Smooth muscle cell (in vitro differentiated cells): ENCODE measurements at regions not wholly inside any gene's neighbourhood (a gene's known extent, or its start where the extent isn't known, plus 50 kb on each side); places are given as distances from the start of the nearest gene placed in this dataset.

Experiments used
- DNase-seq: peaks from one replicate; lab custom pipeline; 2025; ENCODE audit not compliant: unreplicated experiment; lab: John Stamatoyannopoulos, UW
- H2AFZ ChIP-seq: fragments of 200-600 bp; sonication (generic); 2 replicates; pipeline ENCODE4 v1.6.0; 2016; ENCODE audit warnings: antibody characterized with exemption, low read depth, mild to moderate bottlenecking
- H3F3A ChIP-seq: fragments of 200-600 bp; sonication (generic); 2 replicates; pipeline ENCODE4 v1.6.0; 2017; ENCODE audit warnings: antibody characterized with exemption, low read depth
- H3K27ac ChIP-seq: fragments of 200-600 bp; sonication (generic); 2 replicates; pipeline ENCODE4 v1.5.1; 2016; ENCODE audit warnings: low read depth, mild to moderate bottlenecking
- H3K27me3 ChIP-seq: fragments of 200-600 bp; sonication (generic); 2 replicates; pipeline ENCODE4 v1.6.1; 2016; ENCODE audit warnings: low read depth, mild to moderate bottlenecking
- H3K36me3 ChIP-seq: fragments of 200-600 bp; sonication (generic); 2 replicates; pipeline ENCODE4 v1.5.1; 2016; ENCODE audit warnings: low read depth
- H3K4me1 ChIP-seq: fragments of 200-600 bp; sonication (generic); 2 replicates; pipeline ENCODE4 v1.5.1; 2016; ENCODE audit warnings: low read depth
- H3K4me2 ChIP-seq: fragments of 200-600 bp; sonication (generic); 2 replicates; pipeline ENCODE4 v1.6.0; 2016; ENCODE audit warnings: mild to moderate bottlenecking
- H3K4me3 ChIP-seq: fragments of 200-600 bp; sonication (generic); 2 replicates; pipeline ENCODE4 v1.5.1; 2016; ENCODE audit warnings: mild to moderate bottlenecking
- H3K79me2 ChIP-seq: fragments of 200-600 bp; sonication (generic); 2 replicates; pipeline ENCODE4 v1.6.0; 2016; ENCODE audit warnings: low read depth, mild to moderate bottlenecking
- H3K9ac ChIP-seq: fragments of 200-600 bp; sonication (generic); 2 replicates; pipeline ENCODE4 v1.6.0; 2016; ENCODE audit warnings: low read depth
- H3K9me3 ChIP-seq: fragments of 200-600 bp; sonication (generic); replicated peaks from 2 replicates; pipeline ENCODE4 v1.5.1; 2016; ENCODE audit warnings: low read depth
- H4K20me1 ChIP-seq: fragments of 200-600 bp; sonication (generic); 2 replicates; pipeline ENCODE4 v1.6.0; 2016; ENCODE audit warnings: low read depth
- WGBS: methylation state at CpG from one replicate; pipeline ENCODE4 v1.1.7; 2016; ENCODE audit warnings: low lambda C conversion rate; 5-methylcytosine and 5-hydroxymethylcytosine counted together
- TF ChIP-seq, protein P1 (sequence below): fragments of 200-600 bp; sonication (generic); IDR thresholded peaks from 2 replicates; pipeline ENCODE4 v1.5.1; 2017; ENCODE audit warnings: borderline replicate concordance, mild to moderate bottlenecking, antibody characterized with exemption; ENCODE audit not compliant: insufficient read depth, poor library complexity, severe bottlenecking

DNA sequence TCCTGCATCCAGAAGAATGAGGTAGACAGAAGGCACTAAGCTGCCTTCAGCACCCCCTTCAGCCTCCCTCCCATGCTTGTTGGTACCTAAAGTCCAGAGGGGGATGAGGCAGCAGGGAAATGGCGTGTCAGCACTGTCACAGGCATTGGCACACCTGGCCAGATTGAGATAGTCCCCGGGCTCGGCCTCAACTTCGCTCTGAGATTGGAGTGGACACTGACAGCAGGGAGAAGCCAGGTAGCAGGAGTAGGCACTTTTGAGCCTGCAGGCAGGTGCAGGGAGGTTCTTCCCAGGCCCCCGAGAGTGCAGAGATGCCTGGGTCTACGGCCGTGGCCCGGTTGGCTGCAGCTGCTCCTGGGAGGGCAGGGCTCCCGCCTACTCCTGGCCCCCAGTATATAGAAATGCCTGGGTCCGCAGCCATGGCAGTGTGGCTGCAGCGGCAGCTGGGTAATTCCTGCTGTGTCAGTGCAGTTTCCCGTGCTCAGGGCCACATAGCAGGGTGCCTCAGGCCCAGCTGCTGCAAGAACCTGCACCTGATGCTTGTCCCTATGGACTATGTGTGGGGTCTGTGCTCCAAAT is 160.3 kb downstream of the SLITRK6 start:
- no peak for DNase-seq
- Histone ChIP-seq H3K9me3 (no peaks in the 10 kb centered on the region), H3K27me3 (no peaks in the 10 kb centered on the region), H2AFZ (no peak overlapping the region), H3K9ac (no peak overlapping the region), H3K4me1 (no peaks in the 10 kb centered on the region), H3K36me3 (no peaks in the 10 kb centered on the region), H3F3A (no peaks in the 10 kb centered on the region), H3K4me2 (no peak overlapping the region), H3K27ac (no peak overlapping the region), H3K79me2 (no peaks in the 10 kb centered on the region), H3K4me3 (no peak overlapping the region), H4K20me1 (no peaks in the 10 kb centered on the region)
- 89% methylated on average over 12 of the region's 12 CpGs for WGBS
- TF ChIP-seq, protein P1, sequence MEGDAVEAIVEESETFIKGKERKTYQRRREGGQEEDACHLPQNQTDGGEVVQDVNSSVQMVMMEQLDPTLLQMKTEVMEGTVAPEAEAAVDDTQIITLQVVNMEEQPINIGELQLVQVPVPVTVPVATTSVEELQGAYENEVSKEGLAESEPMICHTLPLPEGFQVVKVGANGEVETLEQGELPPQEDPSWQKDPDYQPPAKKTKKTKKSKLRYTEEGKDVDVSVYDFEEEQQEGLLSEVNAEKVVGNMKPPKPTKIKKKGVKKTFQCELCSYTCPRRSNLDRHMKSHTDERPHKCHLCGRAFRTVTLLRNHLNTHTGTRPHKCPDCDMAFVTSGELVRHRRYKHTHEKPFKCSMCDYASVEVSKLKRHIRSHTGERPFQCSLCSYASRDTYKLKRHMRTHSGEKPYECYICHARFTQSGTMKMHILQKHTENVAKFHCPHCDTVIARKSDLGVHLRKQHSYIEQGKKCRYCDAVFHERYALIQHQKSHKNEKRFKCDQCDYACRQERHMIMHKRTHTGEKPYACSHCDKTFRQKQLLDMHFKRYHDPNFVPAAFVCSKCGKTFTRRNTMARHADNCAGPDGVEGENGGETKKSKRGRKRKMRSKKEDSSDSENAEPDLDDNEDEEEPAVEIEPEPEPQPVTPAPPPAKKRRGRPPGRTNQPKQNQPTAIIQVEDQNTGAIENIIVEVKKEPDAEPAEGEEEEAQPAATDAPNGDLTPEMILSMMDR = no peak

DNA sequence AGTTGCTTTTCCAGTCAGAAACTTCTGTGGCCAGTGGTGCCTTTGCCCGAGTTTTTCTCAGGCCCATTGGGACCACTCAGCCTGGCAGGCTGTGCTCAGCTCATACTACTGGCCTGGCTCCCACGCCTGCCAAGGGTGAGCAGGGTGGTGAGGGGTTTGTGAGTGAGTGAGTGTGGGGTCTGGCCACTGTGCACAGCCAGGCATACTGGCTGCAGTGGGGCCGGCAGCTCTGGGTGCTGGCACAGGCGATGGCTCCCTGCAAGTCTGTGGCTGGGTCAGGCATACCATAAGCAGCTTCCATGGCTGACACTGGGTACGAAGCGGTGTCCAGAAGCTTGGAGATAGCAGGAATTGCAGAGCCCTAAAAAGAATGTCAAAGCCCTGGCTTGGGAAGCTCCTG is 161.0 kb downstream of the SLITRK6 start:
- no peaks in the 10 kb centered on the region for H3K79me2 ChIP-seq
- no peak overlapping the region for H3K4me2 ChIP-seq
- no peak overlapping the region for H3K4me3 ChIP-seq
- no peaks in the 10 kb centered on the region for H3K36me3 ChIP-seq
- H3K27ac ChIP-seq = no peak overlapping the region
- TF ChIP-seq, protein P1 = no peak
- H3F3A ChIP-seq = no peaks in the 10 kb centered on the region
- no peaks in the 10 kb centered on the region for H3K4me1 ChIP-seq
- no peak overlapping the region for H3K9ac ChIP-seq
- WGBS = 91% methylated on average over 6 of the region's 6 CpGs
- no peak for DNase-seq
- H3K9me3 ChIP-seq = no peaks in the 10 kb centered on the region
- no peaks in the 10 kb centered on the region for H3K27me3 ChIP-seq
- no peaks in the 10 kb centered on the region for H4K20me1 ChIP-seq
- H2AFZ ChIP-seq = no peak overlapping the region

DNA sequence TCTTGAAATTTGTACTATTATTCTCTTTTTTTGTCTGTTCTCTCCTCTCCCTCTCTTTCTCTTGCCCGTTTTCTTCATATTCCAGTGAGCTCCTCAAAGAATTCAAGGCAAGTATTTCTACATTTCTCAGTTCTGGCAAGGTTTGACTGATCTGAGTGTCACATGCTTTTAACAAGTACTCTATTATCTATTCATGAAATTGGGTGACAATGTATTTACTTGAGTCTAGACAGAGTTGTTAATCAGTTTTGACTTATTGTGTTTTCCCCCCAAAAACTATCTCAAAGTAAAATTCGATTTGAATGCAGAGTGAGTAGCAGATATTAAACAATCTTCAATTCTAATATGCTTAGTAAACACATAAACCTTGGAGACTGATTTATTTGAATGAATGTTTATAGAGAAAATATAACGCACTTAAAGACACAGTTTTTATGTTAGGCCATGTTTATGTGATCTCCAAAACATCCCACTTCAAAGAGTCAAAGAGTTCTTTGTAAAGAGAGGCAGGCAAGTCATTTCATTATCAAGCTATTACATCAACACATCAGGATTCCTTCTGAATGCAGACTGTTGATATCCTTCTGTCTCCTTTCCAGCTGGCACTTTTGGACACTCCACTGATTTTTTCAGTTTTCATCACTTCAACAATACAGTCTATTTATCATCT is 166.6 kb downstream of the SLITRK6 start:
- Histone ChIP-seq H3K4me3 (no peak overlapping the region), H3K79me2 (no peaks in the 10 kb centered on the region), H3K27me3 (no peaks in the 10 kb centered on the region), H3K36me3 (no peaks in the 10 kb centered on the region), H3K9me3 (no peaks in the 10 kb centered on the region), H2AFZ (peak overlapping the region; percentile 48), H4K20me1 (no peaks in the 10 kb centered on the region), H3F3A (no peaks in the 10 kb centered on the region), H3K9ac (no peak overlapping the region), H3K27ac (no peak overlapping the region), H3K4me2 (no peak overlapping the region), H3K4me1 (no peaks in the 10 kb centered on the region)
- 49% methylated on average over 3 of the region's 3 CpGs for WGBS
- TF ChIP-seq, protein P1 = no peak
- no peak for DNase-seq

DNA sequence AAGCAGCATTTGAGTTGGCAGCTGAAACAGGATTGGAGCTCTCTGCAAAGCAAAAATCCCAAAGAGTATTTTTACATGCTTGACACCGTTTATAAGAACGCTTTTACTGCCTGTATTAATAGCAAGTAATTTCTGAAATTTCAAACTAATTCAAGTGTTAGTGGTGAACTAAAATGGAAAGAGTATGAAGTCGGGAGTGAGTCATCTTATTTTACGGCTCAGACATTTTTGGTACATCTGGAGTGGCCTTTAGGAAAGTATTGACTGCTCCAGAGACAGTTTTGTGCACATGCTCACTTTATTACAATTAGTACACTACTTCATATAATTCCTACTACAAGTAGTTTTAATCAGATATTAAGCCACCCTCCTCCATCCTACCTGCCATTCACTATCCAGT is 167.4 kb downstream of the SLITRK6 start:
- H3K9ac ChIP-seq = no peak overlapping the region
- H3K9me3 ChIP-seq = no peaks in the 10 kb centered on the region
- H3K27me3 ChIP-seq = no peaks in the 10 kb centered on the region
- DNase-seq = no peak
- WGBS = 70% methylated on average over 4 of the region's 4 CpGs
- no peak overlapping the region for H2AFZ ChIP-seq
- H4K20me1 ChIP-seq = no peaks in the 10 kb centered on the region
- H3K36me3 ChIP-seq = no peaks in the 10 kb centered on the region
- H3K4me3 ChIP-seq = no peak overlapping the region
- H3K4me1 ChIP-seq = no peaks in the 10 kb centered on the region
- H3K4me2 ChIP-seq = peak overlapping the region; percentile 40
- H3K27ac ChIP-seq = no peak overlapping the region
- no peaks in the 10 kb centered on the region for H3F3A ChIP-seq
- H3K79me2 ChIP-seq = no peaks in the 10 kb centered on the region
- TF ChIP-seq, protein P1 = no peak
